ENCODE measurements at regions not wholly inside any gene's neighbourhood (a gene's known extent, or its start where the extent isn't known, plus 50 kb on each side); places are given as distances from the start of the nearest gene placed in this dataset.

DNA sequence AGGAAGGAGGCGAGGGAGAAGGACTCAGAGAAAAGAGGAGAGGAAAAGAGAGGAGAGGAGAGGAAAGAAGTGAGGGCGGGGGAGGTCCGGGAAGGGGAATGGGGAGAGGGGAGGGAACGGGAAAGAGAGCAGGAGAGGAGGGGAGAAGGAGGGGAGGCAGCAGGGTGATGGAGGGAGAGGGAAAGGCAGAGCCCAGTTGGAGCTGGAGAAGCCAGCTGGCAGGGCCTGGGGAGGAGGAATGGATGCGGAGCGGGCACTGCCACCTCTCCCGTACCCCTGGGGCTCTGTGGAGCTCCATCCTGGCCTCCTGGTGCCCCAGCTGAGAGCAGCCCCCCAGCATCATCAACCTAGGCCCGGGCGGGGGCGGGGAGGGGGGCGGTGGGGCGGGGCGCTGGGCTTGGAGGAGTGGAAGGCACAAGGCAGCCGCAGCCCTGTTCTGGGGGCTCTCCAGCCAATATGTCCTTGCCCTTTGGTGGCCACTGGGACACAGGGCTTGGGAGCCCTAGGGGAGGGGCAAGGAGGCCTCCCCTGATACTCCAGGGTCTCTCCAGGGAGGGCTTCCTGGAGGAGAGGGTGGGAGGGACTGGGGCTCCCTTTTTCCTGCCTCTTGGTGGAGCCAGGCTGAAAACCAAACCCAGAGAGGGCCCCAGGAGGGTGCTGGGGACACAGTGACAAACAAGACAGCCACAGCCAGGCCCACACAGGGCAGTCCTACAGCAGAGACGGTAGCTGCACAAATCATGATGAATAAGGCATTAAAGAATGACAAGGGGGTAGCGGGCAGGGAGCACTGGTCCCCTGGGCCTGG, 123.7 kb downstream of the C9orf50 start:
- TF ChIP-seq, protein P1, sequence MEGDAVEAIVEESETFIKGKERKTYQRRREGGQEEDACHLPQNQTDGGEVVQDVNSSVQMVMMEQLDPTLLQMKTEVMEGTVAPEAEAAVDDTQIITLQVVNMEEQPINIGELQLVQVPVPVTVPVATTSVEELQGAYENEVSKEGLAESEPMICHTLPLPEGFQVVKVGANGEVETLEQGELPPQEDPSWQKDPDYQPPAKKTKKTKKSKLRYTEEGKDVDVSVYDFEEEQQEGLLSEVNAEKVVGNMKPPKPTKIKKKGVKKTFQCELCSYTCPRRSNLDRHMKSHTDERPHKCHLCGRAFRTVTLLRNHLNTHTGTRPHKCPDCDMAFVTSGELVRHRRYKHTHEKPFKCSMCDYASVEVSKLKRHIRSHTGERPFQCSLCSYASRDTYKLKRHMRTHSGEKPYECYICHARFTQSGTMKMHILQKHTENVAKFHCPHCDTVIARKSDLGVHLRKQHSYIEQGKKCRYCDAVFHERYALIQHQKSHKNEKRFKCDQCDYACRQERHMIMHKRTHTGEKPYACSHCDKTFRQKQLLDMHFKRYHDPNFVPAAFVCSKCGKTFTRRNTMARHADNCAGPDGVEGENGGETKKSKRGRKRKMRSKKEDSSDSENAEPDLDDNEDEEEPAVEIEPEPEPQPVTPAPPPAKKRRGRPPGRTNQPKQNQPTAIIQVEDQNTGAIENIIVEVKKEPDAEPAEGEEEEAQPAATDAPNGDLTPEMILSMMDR (IDR thresholded peaks at IDR 0.05 in 4 of 5, conservative IDR thresholded peaks at IDR 0.05 in 1 of 5) = no peak
- TF ChIP-seq POLR2A (IDR thresholded peaks at IDR 0.05) = no peak
